ENCODE measurements at regions not wholly inside any gene's neighbourhood (a gene's known extent, or its start where the extent isn't known, plus 50 kb on each side); places are given as distances from the start of the nearest gene placed in this dataset.

- Histone ChIP-seq H3K4me1 (ENCODE audit: insufficient read depth, insufficient read length) (no peaks in the 10 kb centered on the region), H3K9ac (ENCODE audit: insufficient read length, low read depth) (no peak overlapping the region), H3K36me3 (ENCODE audit: insufficient read depth, insufficient read length, low read length) (no peaks in the 10 kb centered on the region), H3K9me3 (ENCODE audit: insufficient read depth, low read length) (no peaks in the 10 kb centered on the region), H3K27me3 (ENCODE audit: insufficient read depth, insufficient read length) (no peaks in the 10 kb centered on the region), H3K4me3 (ENCODE audit: insufficient read length, low read depth) (no peak overlapping the region)
- no peak for DNase-seq (ENCODE audit: low read depth, low spot score)
- TF ChIP-seq ZNF274 (IDR thresholded peaks at IDR 0.05; ENCODE audit: low read depth, low read length) = no peak
- no peak for TF ChIP-seq YY1 (IDR thresholded peaks at IDR 0.05; ENCODE audit: insufficient read depth, insufficient read length)
- no peak for TF ChIP-seq SUZ12 (IDR thresholded peaks at IDR 0.05; ENCODE audit: extremely low read depth, insufficient read depth, insufficient read length)
Measured at GRCh38 chr21:22297575-22297974, 1299.4 kb downstream of the NCAM2 start.

GRCh38 chr21:22311741-22312462, 1313.7 kb downstream of the NCAM2 start:
- no peak for DNase-seq (ENCODE audit: low read depth, low spot score)
- TF ChIP-seq ZNF274 (IDR thresholded peaks at IDR 0.05; ENCODE audit: low read depth, low read length) = no peak
- TF ChIP-seq SUZ12 (IDR thresholded peaks at IDR 0.05; ENCODE audit: extremely low read depth, insufficient read depth, insufficient read length) = no peak
- no peak for TF ChIP-seq YY1 (IDR thresholded peaks at IDR 0.05; ENCODE audit: insufficient read depth, insufficient read length)

GRCh38 chr21:22314963-22315362, 1316.8 kb downstream of the NCAM2 start:
- peaks cover 14% of the 10 kb centered on the region for H3K9me3 ChIP-seq (ENCODE audit: insufficient read depth, low read length)

More at GRCh38 chr21:22311741-22312462, 1313.7 kb downstream of the NCAM2 start:
- H3K9me3 ChIP-seq (ENCODE audit: insufficient read depth, low read length) = peaks cover 14% of the 10 kb centered on the region
- H3K4me3 ChIP-seq (ENCODE audit: insufficient read length, low read depth) = no peak overlapping the region
- no peak overlapping the region for H3K9ac ChIP-seq (ENCODE audit: insufficient read length, low read depth)
- no peaks in the 10 kb centered on the region for H3K36me3 ChIP-seq (ENCODE audit: insufficient read depth, insufficient read length, low read length)
- H3K4me1 ChIP-seq (ENCODE audit: insufficient read depth, insufficient read length) = no peaks in the 10 kb centered on the region
- H3K27me3 ChIP-seq (ENCODE audit: insufficient read depth, insufficient read length) = no peaks in the 10 kb centered on the region

GRCh38 chr21:22319435-22319834, 1321.2 kb downstream of the NCAM2 start:
- TF ChIP-seq YY1 (IDR thresholded peaks at IDR 0.05; ENCODE audit: insufficient read depth, insufficient read length) = no peak
- Histone ChIP-seq H3K9me3 (ENCODE audit: insufficient read depth, low read length) (no peaks in the 10 kb centered on the region), H3K4me1 (ENCODE audit: insufficient read depth, insufficient read length) (no peaks in the 10 kb centered on the region), H3K27me3 (ENCODE audit: insufficient read depth, insufficient read length) (no peaks in the 10 kb centered on the region), H3K36me3 (ENCODE audit: insufficient read depth, insufficient read length, low read length) (no peaks in the 10 kb centered on the region), H3K9ac (ENCODE audit: insufficient read length, low read depth) (no peak overlapping the region), H3K4me3 (ENCODE audit: insufficient read length, low read depth) (no peak overlapping the region)
- DNase-seq (ENCODE audit: low read depth, low spot score) = no peak

More at GRCh38 chr21:22314963-22315362, 1316.8 kb downstream of the NCAM2 start:
- H3K36me3 ChIP-seq (ENCODE audit: insufficient read depth, insufficient read length, low read length) = no peaks in the 10 kb centered on the region
- no peak for DNase-seq (ENCODE audit: low read depth, low spot score)
- H3K4me3 ChIP-seq (ENCODE audit: insufficient read length, low read depth) = no peak overlapping the region
- no peaks in the 10 kb centered on the region for H3K27me3 ChIP-seq (ENCODE audit: insufficient read depth, insufficient read length)
- no peak overlapping the region for H3K9ac ChIP-seq (ENCODE audit: insufficient read length, low read depth)
- no peaks in the 10 kb centered on the region for H3K4me1 ChIP-seq (ENCODE audit: insufficient read depth, insufficient read length)
- TF ChIP-seq YY1 (IDR thresholded peaks at IDR 0.05; ENCODE audit: insufficient read depth, insufficient read length) = no peak
- no peak for TF ChIP-seq ZNF274 (IDR thresholded peaks at IDR 0.05; ENCODE audit: low read depth, low read length)
- TF ChIP-seq SUZ12 (IDR thresholded peaks at IDR 0.05; ENCODE audit: extremely low read depth, insufficient read depth, insufficient read length) = no peak

DNA sequence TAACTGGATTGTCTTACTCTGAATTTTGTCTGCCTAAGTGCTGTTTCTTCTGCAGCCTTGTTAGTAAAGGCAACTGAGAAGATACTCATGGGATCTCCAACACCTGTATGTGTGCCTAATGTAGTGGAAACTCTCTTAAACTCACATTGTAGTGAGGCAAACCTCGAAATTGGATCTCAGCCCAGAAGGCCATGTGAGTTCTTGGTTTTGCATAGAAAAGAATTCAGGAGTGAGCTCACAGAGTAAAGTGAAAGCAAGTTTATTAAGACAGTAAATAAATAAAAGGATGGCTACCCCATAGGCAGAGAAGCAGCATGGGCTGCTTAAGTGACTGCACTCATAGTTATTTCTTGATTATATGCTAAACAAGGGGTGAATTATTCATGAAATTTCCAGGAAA, 1344.7 kb downstream of the NCAM2 start:
- Histone ChIP-seq H3K27me3 (ENCODE audit: insufficient read depth, insufficient read length) (no peaks in the 10 kb centered on the region), H3K9ac (ENCODE audit: insufficient read length, low read depth) (no peak overlapping the region), H3K9me3 (ENCODE audit: insufficient read depth, low read length) (peaks cover 39% of the 10 kb centered on the region; the same call in 1 of the 2 replicates), H3K36me3 (ENCODE audit: insufficient read depth, insufficient read length, low read length) (no peaks in the 10 kb centered on the region), H3K4me1 (ENCODE audit: insufficient read depth, insufficient read length) (no peaks in the 10 kb centered on the region), H3K4me3 (ENCODE audit: insufficient read length, low read depth) (no peak overlapping the region)
- no peak for DNase-seq (ENCODE audit: low read depth, low spot score)
- TF ChIP-seq YY1 (IDR thresholded peaks at IDR 0.05; ENCODE audit: insufficient read depth, insufficient read length) = no peak
- TF ChIP-seq ZNF274 (IDR thresholded peaks at IDR 0.05; ENCODE audit: low read depth, low read length) = no peak
- no peak for TF ChIP-seq SUZ12 (IDR thresholded peaks at IDR 0.05; ENCODE audit: extremely low read depth, insufficient read depth, insufficient read length)

- peaks cover 36% of the 10 kb centered on the region; the same call in 1 of the 2 replicates for H3K9me3 ChIP-seq (ENCODE audit: insufficient read depth, low read length)
- TF ChIP-seq SUZ12 (IDR thresholded peaks at IDR 0.05; ENCODE audit: extremely low read depth, insufficient read depth, insufficient read length) = no peak
- TF ChIP-seq ZNF274 (IDR thresholded peaks at IDR 0.05; ENCODE audit: low read depth, low read length) = no peak
- no peak for TF ChIP-seq YY1 (IDR thresholded peaks at IDR 0.05; ENCODE audit: insufficient read depth, insufficient read length)
- H3K9ac ChIP-seq (ENCODE audit: insufficient read length, low read depth) = no peak overlapping the region
- H3K27me3 ChIP-seq (ENCODE audit: insufficient read depth, insufficient read length) = no peaks in the 10 kb centered on the region
- no peak for DNase-seq (ENCODE audit: low read depth, low spot score)
- H3K4me3 ChIP-seq (ENCODE audit: insufficient read length, low read depth) = no peak overlapping the region
- H3K36me3 ChIP-seq (ENCODE audit: insufficient read depth, insufficient read length, low read length) = no peaks in the 10 kb centered on the region
- no peaks in the 10 kb centered on the region for H3K4me1 ChIP-seq (ENCODE audit: insufficient read depth, insufficient read length)
Measured at GRCh38 chr21:22343303-22343702, 1345.1 kb downstream of the NCAM2 start.

- no peaks in the 10 kb centered on the region for H3K4me1 ChIP-seq (ENCODE audit: insufficient read depth, insufficient read length)
- DNase-seq (ENCODE audit: low read depth, low spot score) = no peak
- no peak overlapping the region for H3K4me3 ChIP-seq (ENCODE audit: insufficient read length, low read depth)
- no peak overlapping the region for H3K9ac ChIP-seq (ENCODE audit: insufficient read length, low read depth)
- no peaks in the 10 kb centered on the region for H3K27me3 ChIP-seq (ENCODE audit: insufficient read depth, insufficient read length)
- H3K36me3 ChIP-seq (ENCODE audit: insufficient read depth, insufficient read length, low read length) = no peaks in the 10 kb centered on the region
- peaks cover 31% of the 10 kb centered on the region; the same call in 1 of the 2 replicates for H3K9me3 ChIP-seq (ENCODE audit: insufficient read depth, low read length)
- TF ChIP-seq SUZ12 (IDR thresholded peaks at IDR 0.05; ENCODE audit: extremely low read depth, insufficient read depth, insufficient read length) (no peak), YY1 (IDR thresholded peaks at IDR 0.05; ENCODE audit: insufficient read depth, insufficient read length) (no peak), ZNF274 (IDR thresholded peaks at IDR 0.05; ENCODE audit: low read depth, low read length) (no peak)
Measured at GRCh38 chr21:22343721-22344120, 1345.5 kb downstream of the NCAM2 start.

All from NT2/D1 (cell line).